ENCODE measurements at regions not wholly inside any gene's neighbourhood (a gene's known extent, or its start where the extent isn't known, plus 50 kb on each side); places are given as distances from the start of the nearest gene placed in this dataset.

DNA sequence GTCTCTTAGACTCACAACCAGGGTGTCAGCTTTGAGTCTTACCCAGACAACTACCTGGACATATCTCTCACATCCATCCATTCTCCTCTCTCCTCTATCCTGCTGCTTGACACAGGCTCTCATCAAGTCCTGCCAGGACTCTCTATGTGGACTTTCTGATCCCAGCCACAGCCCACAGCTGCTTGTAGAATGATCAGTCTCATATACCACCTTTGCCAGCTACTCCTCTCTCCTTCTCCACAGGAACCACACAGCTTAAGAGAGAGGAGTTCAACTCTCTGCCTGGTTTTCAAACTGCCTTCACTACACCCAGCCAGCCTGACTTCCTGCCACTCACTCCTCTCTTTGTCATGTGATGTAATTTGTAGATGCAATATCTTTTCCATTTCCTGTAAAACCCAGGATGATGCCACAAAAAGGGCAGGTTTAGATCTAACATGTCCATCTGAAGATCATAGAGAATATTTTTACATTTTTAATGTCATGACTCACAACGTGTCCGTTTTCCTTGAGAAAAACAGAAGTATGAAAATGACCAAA is 154.0 kb downstream of the RAB11FIP2 start:
- TF ChIP-seq POLR2AphosphoS5 (IDR thresholded peaks at IDR 0.05; ENCODE audit: low read depth): no peak
- TF ChIP-seq CTCF (conservative IDR thresholded peaks at IDR 0.05; ENCODE audit: low read depth in 2 of 2): no peak
- TF ChIP-seq JUNB (IDR thresholded peaks at IDR 0.05; ENCODE audit: unreplicated experiment): no peak
- no peak for TF ChIP-seq CREB1 (CRISPR knock-in tag; IDR thresholded peaks at IDR 0.05; ENCODE audit: low read depth)
- no peak for TF ChIP-seq EZH2 (IDR thresholded peaks at IDR 0.05; ENCODE audit: low read depth, unreplicated experiment)
- no peak for TF ChIP-seq NANOG (IDR thresholded peaks at IDR 0.05; ENCODE audit: borderline replicate concordance)

Data from GM23338 (cell line).